ENCODE measurements at regions not wholly inside any gene's neighbourhood (a gene's known extent, or its start where the extent isn't known, plus 50 kb on each side); places are given as distances from the start of the nearest gene placed in this dataset.

GRCh38 chr2:180678625-180678972 is 301.8 kb upstream of the UBE2E3 start:
- Histone ChIP-seq H3K27ac (replicated peaks) (no peak overlapping the region), H3K4me3 (replicated peaks; ENCODE audit: insufficient read depth, low read length) (no peak overlapping the region), H3K27me3 (ENCODE audit: insufficient read depth, poor library complexity, severe bottlenecking) (no peaks in the 10 kb centered on the region)
- DNase-seq (ENCODE audit: low read depth in 1 of 2, low spot score in 1 of 2): no peak
- TF ChIP-seq POLR2AphosphoS5 (IDR thresholded peaks at IDR 0.05; ENCODE audit: low read depth) (no peak), SPI1 (IDR thresholded peaks at IDR 0.05; ENCODE audit: borderline replicate concordance, low read depth) (no peak), CTCF (IDR thresholded peaks at IDR 0.05; ENCODE audit: insufficient read depth, low read length) (no peak)

GRCh38 chr2:180677930-180678624 is 302.3 kb upstream of the UBE2E3 start:
- no peaks in the 10 kb centered on the region for H3K27me3 ChIP-seq (ENCODE audit: insufficient read depth, poor library complexity, severe bottlenecking)
- no peak overlapping the region for H3K27ac ChIP-seq (replicated peaks)
- no peak overlapping the region for H3K4me3 ChIP-seq (replicated peaks; ENCODE audit: insufficient read depth, low read length)
- no peak for DNase-seq (ENCODE audit: low read depth in 1 of 2, low spot score in 1 of 2)
- no peak for TF ChIP-seq POLR2AphosphoS5 (IDR thresholded peaks at IDR 0.05; ENCODE audit: low read depth)
- TF ChIP-seq REST (IDR thresholded peaks at IDR 0.05; ENCODE audit: insufficient replicate concordance, low read depth): no peak
- no peak for TF ChIP-seq SPI1 (IDR thresholded peaks at IDR 0.05; ENCODE audit: borderline replicate concordance, low read depth)
- TF ChIP-seq CTCF (IDR thresholded peaks at IDR 0.05; ENCODE audit: insufficient read depth, low read length): no peak
- no peak for TF ChIP-seq GABPA (IDR thresholded peaks at IDR 0.05; ENCODE audit: low read depth)

GRCh38 chr2:180677200-180677599 is 303.2 kb upstream of the UBE2E3 start:
- no peak overlapping the region for H3K4me3 ChIP-seq (replicated peaks; ENCODE audit: insufficient read depth, low read length)
- no peak for DNase-seq (ENCODE audit: low read depth in 1 of 2, low spot score in 1 of 2)
- TF ChIP-seq POLR2AphosphoS5 (IDR thresholded peaks at IDR 0.05; ENCODE audit: low read depth): no peak
- no peak for TF ChIP-seq CTCF (IDR thresholded peaks at IDR 0.05; ENCODE audit: insufficient read depth, low read length)
- TF ChIP-seq GABPA (IDR thresholded peaks at IDR 0.05; ENCODE audit: low read depth): no peak
- no peak for TF ChIP-seq REST (IDR thresholded peaks at IDR 0.05; ENCODE audit: insufficient replicate concordance, low read depth)
- no peak for TF ChIP-seq SPI1 (IDR thresholded peaks at IDR 0.05; ENCODE audit: borderline replicate concordance, low read depth)
- H3K27ac ChIP-seq (replicated peaks): no peak overlapping the region
- no peaks in the 10 kb centered on the region for H3K27me3 ChIP-seq (ENCODE audit: insufficient read depth, poor library complexity, severe bottlenecking)

GRCh38 chr2:180676520-180677025 is 303.8 kb upstream of the UBE2E3 start:
- no peak for DNase-seq (ENCODE audit: low read depth in 1 of 2, low spot score in 1 of 2)
- Histone ChIP-seq H3K27me3 (ENCODE audit: insufficient read depth, poor library complexity, severe bottlenecking) (no peaks in the 10 kb centered on the region), H3K4me3 (replicated peaks; ENCODE audit: insufficient read depth, low read length) (no peak overlapping the region), H3K27ac (replicated peaks) (no peak overlapping the region)
- no peak for TF ChIP-seq SPI1 (IDR thresholded peaks at IDR 0.05; ENCODE audit: borderline replicate concordance, low read depth)
- TF ChIP-seq REST (IDR thresholded peaks at IDR 0.05; ENCODE audit: insufficient replicate concordance, low read depth): no peak
- no peak for TF ChIP-seq GABPA (IDR thresholded peaks at IDR 0.05; ENCODE audit: low read depth)
- TF ChIP-seq POLR2AphosphoS5 (IDR thresholded peaks at IDR 0.05; ENCODE audit: low read depth): no peak
